Cardiac muscle cell (in vitro differentiated cells and primary cell): ENCODE measurements at regions not wholly inside any gene's neighbourhood (a gene's known extent, or its start where the extent isn't known, plus 50 kb on each side); places are given as distances from the start of the nearest gene placed in this dataset.

ENCODE experiments used
- DNase-seq, 2 donors: peaks; one replicate each; pipeline versions ENCODE4 v3.0.0 to v3.0.0-alpha.2; 2010 to 2017; ENCODE audit warnings: low read depth in 1 of 2, low spot score in 1 of 2
- H3K27ac ChIP-seq: fragments of 200-600 bp; sonication (generic); 2 replicates; pipeline ENCODE4 v1.5.1; 2016
- H3K27me3 ChIP-seq: fragments of 200-600 bp; sonication (generic); 2 replicates; pipeline ENCODE4 v1.6.0; 2016; ENCODE audit warnings: control low read depth
- H3K36me3 ChIP-seq: fragments of 200-600 bp; sonication (generic); 2 replicates; pipeline ENCODE4 v1.5.1; 2016; ENCODE audit warnings: control low read depth
- H3K4me1 ChIP-seq: fragments of 200-600 bp; sonication (generic); 2 replicates; pipeline ENCODE4 v1.8.1; 2017; ENCODE audit warnings: low read depth, mild to moderate bottlenecking, mixed run types
- H3K4me3 ChIP-seq: fragments of 200-600 bp; sonication (generic); 2 replicates; pipeline ENCODE4 v1.5.1; 2016; ENCODE audit warnings: mild to moderate bottlenecking
- H3K9me3 ChIP-seq: fragments of 200-600 bp; sonication (generic); 2 replicates; pipeline ENCODE4 v1.5.1; 2017; ENCODE audit warnings: low read depth, mild to moderate bottlenecking, control low read depth
- TF ChIP-seq, protein P1 (sequence below): IDR thresholded peaks from 2 replicates; pipeline ENCODE4 v1.5.1; 2012; ENCODE audit warnings: low read depth, mild to moderate bottlenecking, low read length

- no peaks in the 10 kb centered on the region for H3K36me3 ChIP-seq
- no peak overlapping the region for H3K4me3 ChIP-seq
- no peaks in the 10 kb centered on the region for H3K27me3 ChIP-seq
- no peak for DNase-seq
- no peaks in the 10 kb centered on the region for H3K4me1 ChIP-seq
- TF ChIP-seq, protein P1, sequence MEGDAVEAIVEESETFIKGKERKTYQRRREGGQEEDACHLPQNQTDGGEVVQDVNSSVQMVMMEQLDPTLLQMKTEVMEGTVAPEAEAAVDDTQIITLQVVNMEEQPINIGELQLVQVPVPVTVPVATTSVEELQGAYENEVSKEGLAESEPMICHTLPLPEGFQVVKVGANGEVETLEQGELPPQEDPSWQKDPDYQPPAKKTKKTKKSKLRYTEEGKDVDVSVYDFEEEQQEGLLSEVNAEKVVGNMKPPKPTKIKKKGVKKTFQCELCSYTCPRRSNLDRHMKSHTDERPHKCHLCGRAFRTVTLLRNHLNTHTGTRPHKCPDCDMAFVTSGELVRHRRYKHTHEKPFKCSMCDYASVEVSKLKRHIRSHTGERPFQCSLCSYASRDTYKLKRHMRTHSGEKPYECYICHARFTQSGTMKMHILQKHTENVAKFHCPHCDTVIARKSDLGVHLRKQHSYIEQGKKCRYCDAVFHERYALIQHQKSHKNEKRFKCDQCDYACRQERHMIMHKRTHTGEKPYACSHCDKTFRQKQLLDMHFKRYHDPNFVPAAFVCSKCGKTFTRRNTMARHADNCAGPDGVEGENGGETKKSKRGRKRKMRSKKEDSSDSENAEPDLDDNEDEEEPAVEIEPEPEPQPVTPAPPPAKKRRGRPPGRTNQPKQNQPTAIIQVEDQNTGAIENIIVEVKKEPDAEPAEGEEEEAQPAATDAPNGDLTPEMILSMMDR: no peak
- H3K27ac ChIP-seq: no peak overlapping the region
- H3K9me3 ChIP-seq: no peaks in the 10 kb centered on the region
Observed at GRCh38 chr18:73660931-73661856, 486.4 kb downstream of the FBXO15 start.

DNA sequence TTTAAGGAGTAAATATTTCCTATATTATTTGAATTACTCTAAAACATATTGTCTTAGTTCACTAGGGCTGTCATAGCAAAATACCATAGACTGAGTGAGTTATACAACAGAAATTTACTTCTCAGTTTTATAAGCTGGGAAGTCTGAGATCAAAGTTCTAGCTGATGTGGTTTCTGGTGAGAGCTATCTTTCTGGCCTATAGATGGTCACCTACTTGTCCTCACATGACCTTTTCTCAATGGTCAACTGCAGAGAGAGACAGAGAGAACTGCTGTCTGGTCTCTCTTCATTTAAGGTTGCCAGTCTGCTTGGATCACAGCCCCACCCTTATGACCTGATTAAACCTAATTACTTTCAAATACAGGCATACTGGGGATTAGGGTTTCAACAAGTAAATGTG, 490.9 kb downstream of the FBXO15 start:
- Histone ChIP-seq H3K27ac (no peak overlapping the region), H3K27me3 (no peaks in the 10 kb centered on the region), H3K4me3 (no peak overlapping the region), H3K9me3 (no peaks in the 10 kb centered on the region), H3K36me3 (no peaks in the 10 kb centered on the region), H3K4me1 (no peaks in the 10 kb centered on the region)
- TF ChIP-seq, protein P1: no peak
- no peak for DNase-seq

- DNase-seq: no peak
- Histone ChIP-seq H3K4me3 (no peak overlapping the region), H3K9me3 (no peaks in the 10 kb centered on the region), H3K4me1 (no peaks in the 10 kb centered on the region), H3K27ac (no peak overlapping the region), H3K27me3 (no peaks in the 10 kb centered on the region), H3K36me3 (no peaks in the 10 kb centered on the region)
- TF ChIP-seq, protein P1: no peak
Observed at GRCh38 chr18:73653827-73654226, 493.8 kb downstream of the FBXO15 start.

- no peak for DNase-seq
- TF ChIP-seq, protein P1: no peak
- Histone ChIP-seq H3K27me3 (no peaks in the 10 kb centered on the region), H3K36me3 (no peaks in the 10 kb centered on the region), H3K9me3 (no peaks in the 10 kb centered on the region), H3K4me3 (no peak overlapping the region), H3K27ac (no peak overlapping the region), H3K4me1 (no peaks in the 10 kb centered on the region)
Observed at GRCh38 chr18:73653251-73653650, 494.4 kb downstream of the FBXO15 start.

DNA sequence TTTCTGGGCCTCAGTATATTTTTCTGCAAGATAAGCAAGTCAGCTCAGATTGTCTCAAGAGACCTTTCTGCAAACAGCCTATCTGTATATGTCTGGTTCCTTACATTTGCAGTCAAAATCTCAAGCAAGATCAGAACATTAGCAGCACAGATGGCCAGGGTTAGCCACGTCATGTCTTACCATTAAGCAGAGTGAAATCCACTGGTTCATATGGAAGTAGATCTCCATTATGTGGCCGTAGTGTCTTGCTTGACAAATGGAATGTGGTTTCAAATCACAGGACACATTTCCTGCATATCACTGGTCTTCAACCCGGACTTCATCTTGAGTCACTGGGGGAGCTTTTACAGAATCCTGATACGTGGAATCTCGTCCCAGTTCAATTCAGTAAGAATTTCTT, 500.2 kb downstream of the FBXO15 start:
- Histone ChIP-seq H3K9me3 (no peaks in the 10 kb centered on the region), H3K27me3 (no peaks in the 10 kb centered on the region), H3K36me3 (no peaks in the 10 kb centered on the region), H3K4me3 (no peak overlapping the region), H3K4me1 (peaks cover 8% of the 10 kb centered on the region), H3K27ac (no peak overlapping the region)
- DNase-seq: peak in 1 of 2 donors; percentile 12
- TF ChIP-seq, protein P1: no peak
